Endothelial cell (in vitro differentiated cells): ENCODE measurements at regions not wholly inside any gene's neighbourhood (a gene's known extent, or its start where the extent isn't known, plus 50 kb on each side); places are given as distances from the start of the nearest gene placed in this dataset.

Source experiments
- DNase-seq: peaks from one replicate; pipeline ENCODE4 v3.0.0; 2021; ENCODE audit warnings: low spot score
- H3K27ac Mint-ChIP-seq: one replicate; pipeline ENCODE4 v1.8.0; 2021; ENCODE audit warnings: mixed read lengths, inconsistent platforms; ENCODE audit not compliant: unreplicated experiment
- H3K27me3 Mint-ChIP-seq: one replicate; pipeline ENCODE4 v1.8.0; 2021; ENCODE audit warnings: mild to moderate bottlenecking, moderate library complexity, mixed read lengths, inconsistent platforms; ENCODE audit not compliant: unreplicated experiment
- H3K36me3 Mint-ChIP-seq: one replicate; pipeline ENCODE4 v1.8.0; 2021; ENCODE audit warnings: mild to moderate bottlenecking, low read depth, mixed read lengths, inconsistent platforms; ENCODE audit not compliant: unreplicated experiment
- H3K4me1 Mint-ChIP-seq: one replicate; pipeline ENCODE4 v1.8.0; 2021; ENCODE audit warnings: mild to moderate bottlenecking, mixed read lengths, inconsistent platforms; ENCODE audit not compliant: unreplicated experiment
- H3K4me3 Mint-ChIP-seq: one replicate; pipeline ENCODE4 v1.8.0; 2021; ENCODE audit warnings: mild to moderate bottlenecking, mixed read lengths, inconsistent platforms; ENCODE audit not compliant: unreplicated experiment
- H3K9me3 Mint-ChIP-seq: one replicate; pipeline ENCODE4 v1.8.0; 2021; ENCODE audit warnings: mixed read lengths, inconsistent platforms; ENCODE audit not compliant: unreplicated experiment
- CTCF ChIP-seq: fragments of 200-600 bp; sonication (generic); IDR thresholded peaks from one replicate; pipeline ENCODE4 v1.5.0; 2021; ENCODE audit warnings: antibody characterized with exemption; ENCODE audit not compliant: unreplicated experiment

GRCh38 chr5:57012511-57012910, 60.6 kb upstream of the MIER3 start:
- DNase-seq: no peak
- Mint-ChIP-seq H3K27ac (no peak overlapping the region), H3K4me3 (no peak overlapping the region), H3K9me3 (no peaks in the 10 kb centered on the region), H3K4me1 (no peaks in the 10 kb centered on the region), H3K27me3 (peaks cover 3% of the 10 kb centered on the region), H3K36me3 (no peaks in the 10 kb centered on the region)
- TF ChIP-seq CTCF: no peak

- no peak for DNase-seq
- H3K27me3 Mint-ChIP-seq: no peaks in the 10 kb centered on the region
- no peak overlapping the region for H3K4me3 Mint-ChIP-seq
- H3K27ac Mint-ChIP-seq: no peak overlapping the region
- no peak for TF ChIP-seq CTCF
- H3K36me3 Mint-ChIP-seq: no peaks in the 10 kb centered on the region
- no peaks in the 10 kb centered on the region for H3K9me3 Mint-ChIP-seq
- peaks cover 15% of the 10 kb centered on the region for H3K4me1 Mint-ChIP-seq
Observed at GRCh38 chr5:57025961-57026360, 74.0 kb upstream of the MIER3 start.

GRCh38 chr5:57028161-57028560, 76.2 kb upstream of the MIER3 start:
- no peaks in the 10 kb centered on the region for H3K9me3 Mint-ChIP-seq
- H3K36me3 Mint-ChIP-seq: no peaks in the 10 kb centered on the region
- peaks cover 24% of the 10 kb centered on the region for H3K4me1 Mint-ChIP-seq
- peak overlapping the region; percentile 68 for H3K27ac Mint-ChIP-seq
- H3K4me3 Mint-ChIP-seq: no peak overlapping the region
- TF ChIP-seq CTCF: no peak
- H3K27me3 Mint-ChIP-seq: no peaks in the 10 kb centered on the region
- DNase-seq: peak; percentile 10

GRCh38 chr5:57032151-57032551, 80.2 kb upstream of the MIER3 start:
- no peak overlapping the region for H3K27ac Mint-ChIP-seq
- no peak overlapping the region for H3K4me3 Mint-ChIP-seq
- no peaks in the 10 kb centered on the region for H3K36me3 Mint-ChIP-seq
- H3K9me3 Mint-ChIP-seq: no peaks in the 10 kb centered on the region
- peaks cover 35% of the 10 kb centered on the region for H3K4me1 Mint-ChIP-seq
- no peak for DNase-seq
- TF ChIP-seq CTCF: no peak
- H3K27me3 Mint-ChIP-seq: no peaks in the 10 kb centered on the region

GRCh38 chr5:57033103-57033502, 81.2 kb upstream of the MIER3 start:
- Mint-ChIP-seq H3K27ac (no peak overlapping the region), H3K27me3 (no peaks in the 10 kb centered on the region), H3K9me3 (no peaks in the 10 kb centered on the region), H3K4me3 (no peak overlapping the region), H3K36me3 (no peaks in the 10 kb centered on the region), H3K4me1 (peaks cover 27% of the 10 kb centered on the region)
- TF ChIP-seq CTCF: no peak
- DNase-seq: no peak
